ENCODE measurements at regions not wholly inside any gene's neighbourhood (a gene's known extent, or its start where the extent isn't known, plus 50 kb on each side); places are given as distances from the start of the nearest gene placed in this dataset.

DNA sequence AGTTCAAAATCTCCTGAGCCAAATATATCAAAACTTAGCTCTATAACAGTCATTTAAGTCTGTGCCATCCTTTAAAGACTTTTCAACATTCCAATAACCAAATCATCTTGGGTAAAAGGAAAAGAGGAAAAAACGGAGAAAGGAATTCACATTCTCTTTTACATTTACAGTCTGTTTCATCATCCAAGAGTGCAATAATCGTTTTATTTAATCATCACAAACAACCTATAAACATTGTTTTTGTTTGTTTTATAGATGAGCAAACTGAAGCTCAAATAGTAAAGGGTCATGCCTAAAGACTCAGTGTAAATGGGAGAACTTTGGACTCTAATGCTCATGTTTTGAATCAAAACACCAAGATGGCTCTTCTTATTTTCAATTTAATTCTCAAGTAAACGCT is 252.3 kb downstream of the TOX3 start:
- no peak for TF ChIP-seq CTCF (IDR thresholded peaks at IDR 0.05)
- no peak for TF ChIP-seq POLR2A (IDR thresholded peaks at IDR 0.05)
